Vagina (tissue), 2 donors: ENCODE measurements at regions not wholly inside any gene's neighbourhood (a gene's known extent, or its start where the extent isn't known, plus 50 kb on each side); places are given as distances from the start of the nearest gene placed in this dataset.

ENCODE experiments used
- CTCF ChIP-seq, 3 experiments: fragments of 450-650 bp in 2 of 3; fragments of 200-600 bp in 1 of 3; sonication (generic) in 1 of 3; IDR thresholded peaks; one replicate each; pipeline ENCODE4 v1.5.1; 2017 to 2019; ENCODE audit warnings: antibody characterized with exemption in 3 of 3, mild to moderate bottlenecking in 2 of 3, moderate library complexity in 2 of 3
- POLR2A ChIP-seq, 2 donors: fragments of 450-650 bp; IDR thresholded peaks; one replicate each; pipeline ENCODE4 v1.6.1; 2017; ENCODE audit warnings: antibody characterized with exemption in 2 of 2, mild to moderate bottlenecking in 2 of 2, moderate library complexity in 2 of 2

- TF ChIP-seq CTCF (IDR thresholded peaks at IDR 0.05) = no peak
- no peak for TF ChIP-seq POLR2A (IDR thresholded peaks at IDR 0.05)
These were observed 280.6 kb downstream of the ARRDC4 start for GRCh38 chr15:98241032-98241554.
